ENCODE measurements at regions not wholly inside any gene's neighbourhood (a gene's known extent, or its start where the extent isn't known, plus 50 kb on each side); places are given as distances from the start of the nearest gene placed in this dataset.
"Not testable (repeated sequence)": the region's sequence is repeated elsewhere in the genome, so short reads cannot be mapped to it uniquely, and the experiment has no call there.

DNA sequence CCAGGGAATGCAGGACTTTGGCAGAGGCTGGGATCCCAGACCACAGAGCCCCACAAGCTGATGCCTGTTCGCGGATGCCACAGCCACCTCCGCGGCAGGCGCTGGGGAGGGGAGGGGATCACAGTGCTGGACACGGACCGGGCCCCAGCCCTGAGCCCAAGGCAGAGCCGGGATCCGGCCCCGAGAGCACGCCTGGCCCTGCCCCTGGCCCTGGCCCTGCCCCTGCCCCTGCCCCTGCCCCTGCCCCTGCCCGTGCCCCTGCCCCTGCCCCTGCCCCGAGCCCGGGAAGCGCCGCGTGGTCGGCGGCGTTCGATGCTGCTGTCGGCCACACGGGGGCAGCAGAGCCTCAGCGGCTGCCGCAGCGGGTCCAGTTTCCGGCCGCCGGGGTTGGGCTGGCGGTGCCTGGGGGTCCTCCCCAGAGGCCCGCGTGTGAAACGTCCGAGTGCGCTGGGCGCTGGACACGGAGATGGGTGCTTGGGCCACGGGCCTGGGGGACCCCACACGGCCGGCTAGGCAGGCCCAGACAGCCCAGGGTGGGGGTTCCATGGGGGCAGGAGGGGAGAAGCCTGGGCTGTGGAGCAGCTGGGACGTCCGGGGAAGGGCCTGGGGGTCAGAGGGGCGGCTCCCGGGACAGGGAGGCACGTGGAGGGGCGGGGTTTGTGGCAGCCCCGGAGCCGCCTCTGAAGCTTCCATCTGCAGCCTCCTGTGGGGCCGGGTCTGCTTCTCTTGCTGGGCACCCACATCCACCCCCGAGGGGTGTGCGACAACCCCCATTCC, 153.8 kb downstream of the TMEM121 start:
- TF ChIP-seq, protein P1, sequence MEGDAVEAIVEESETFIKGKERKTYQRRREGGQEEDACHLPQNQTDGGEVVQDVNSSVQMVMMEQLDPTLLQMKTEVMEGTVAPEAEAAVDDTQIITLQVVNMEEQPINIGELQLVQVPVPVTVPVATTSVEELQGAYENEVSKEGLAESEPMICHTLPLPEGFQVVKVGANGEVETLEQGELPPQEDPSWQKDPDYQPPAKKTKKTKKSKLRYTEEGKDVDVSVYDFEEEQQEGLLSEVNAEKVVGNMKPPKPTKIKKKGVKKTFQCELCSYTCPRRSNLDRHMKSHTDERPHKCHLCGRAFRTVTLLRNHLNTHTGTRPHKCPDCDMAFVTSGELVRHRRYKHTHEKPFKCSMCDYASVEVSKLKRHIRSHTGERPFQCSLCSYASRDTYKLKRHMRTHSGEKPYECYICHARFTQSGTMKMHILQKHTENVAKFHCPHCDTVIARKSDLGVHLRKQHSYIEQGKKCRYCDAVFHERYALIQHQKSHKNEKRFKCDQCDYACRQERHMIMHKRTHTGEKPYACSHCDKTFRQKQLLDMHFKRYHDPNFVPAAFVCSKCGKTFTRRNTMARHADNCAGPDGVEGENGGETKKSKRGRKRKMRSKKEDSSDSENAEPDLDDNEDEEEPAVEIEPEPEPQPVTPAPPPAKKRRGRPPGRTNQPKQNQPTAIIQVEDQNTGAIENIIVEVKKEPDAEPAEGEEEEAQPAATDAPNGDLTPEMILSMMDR (IDR thresholded peaks at IDR 0.05), result not testable (repeated sequence)
- TF ChIP-seq POLR2A (IDR thresholded peaks at IDR 0.05), result not testable (repeated sequence)

Data from testis (tissue), 2 donors.